ENCODE measurements at regions not wholly inside any gene's neighbourhood (a gene's known extent, or its start where the extent isn't known, plus 50 kb on each side); places are given as distances from the start of the nearest gene placed in this dataset.

GRCh38 chr2:72057308-72057707, 90.4 kb downstream of the CYP26B1 start (continued):
- TF ChIP-seq FOSL1 (IDR thresholded peaks at IDR 0.05; ENCODE audit: insufficient read depth, low read depth, low read length): no peak
- no peak for TF ChIP-seq CEBPB (IDR thresholded peaks at IDR 0.05; ENCODE audit: low read depth, low read length)
